ENCODE measurements at regions not wholly inside any gene's neighbourhood (a gene's known extent, or its start where the extent isn't known, plus 50 kb on each side); places are given as distances from the start of the nearest gene placed in this dataset.

GRCh38 chr10:4649471-4649870 is 176.5 kb upstream of the AKR1E2 start:
- ChIA-PET CTCF (no interaction called here), POLR2A (no interaction called here)
- TF ChIP-seq CTCF (IDR thresholded peaks at IDR 0.05; ENCODE audit: insufficient read depth, low read length, missing control alignments) = no peak
- no peak for DNase-seq (ENCODE audit: low read depth, low spot score)
- no peak overlapping the region for H3K4me3 ChIP-seq (ENCODE audit: low read depth, low read length)

- TF ChIP-seq CTCF (IDR thresholded peaks at IDR 0.05; ENCODE audit: insufficient read depth, low read length, missing control alignments) = no peak
- DNase-seq (ENCODE audit: low read depth, low spot score) = no peak
- no peak overlapping the region for H3K4me3 ChIP-seq (ENCODE audit: low read depth, low read length)
- CTCF ChIA-PET = no interaction called here
- POLR2A ChIA-PET = no interaction called here
Observed at GRCh38 chr10:4648999-4649398, 177.0 kb upstream of the AKR1E2 start.

GRCh38 chr10:4647109-4647785 is 178.8 kb upstream of the AKR1E2 start:
- ChIA-PET POLR2A (no interaction called here), CTCF (interaction anchor here (0.7 to 2.3 kb wide), 3 partner anchors 10 to 19 kb away, joined by 3 to 11 read pairs (median 3); no protein-coding TSS in a partner anchor)
- no peak for TF ChIP-seq CTCF (IDR thresholded peaks at IDR 0.05; ENCODE audit: insufficient read depth, low read length, missing control alignments)
- H3K4me3 ChIP-seq (ENCODE audit: low read depth, low read length) = no peak overlapping the region
- no peak for DNase-seq (ENCODE audit: low read depth, low spot score)

- no peak overlapping the region for H3K4me3 ChIP-seq (ENCODE audit: low read depth, low read length)
- DNase-seq (ENCODE audit: low read depth, low spot score) = no peak
- ChIA-PET POLR2A (no interaction called here), CTCF (interaction anchor here (0.5 to 2.3 kb wide), 4 partner anchors 11 to 1453 kb away, joined by 3 to 11 read pairs (median 3); no protein-coding TSS in a partner anchor)
- no peak for TF ChIP-seq CTCF (IDR thresholded peaks at IDR 0.05; ENCODE audit: insufficient read depth, low read length, missing control alignments)
Observed at GRCh38 chr10:4646547-4646946, 179.5 kb upstream of the AKR1E2 start.

GRCh38 chr10:4645836-4646235 is 180.2 kb upstream of the AKR1E2 start:
- H3K4me3 ChIP-seq (ENCODE audit: low read depth, low read length) = no peak overlapping the region
- no peak for TF ChIP-seq CTCF (IDR thresholded peaks at IDR 0.05; ENCODE audit: insufficient read depth, low read length, missing control alignments)
- CTCF ChIA-PET = interaction anchor here (0.5 to 2.3 kb wide), 3 partner anchors 11 to 1452 kb away, joined by 3 to 11 read pairs (median 3); no protein-coding TSS in a partner anchor
- no peak for DNase-seq (ENCODE audit: low read depth, low spot score)
- POLR2A ChIA-PET = no interaction called here

- TF ChIP-seq CTCF (IDR thresholded peaks at IDR 0.05; ENCODE audit: insufficient read depth, low read length, missing control alignments) = no peak
- ChIA-PET CTCF (no interaction called here), POLR2A (no interaction called here)
- DNase-seq (ENCODE audit: low read depth, low spot score) = no peak
- no peak overlapping the region for H3K4me3 ChIP-seq (ENCODE audit: low read depth, low read length)
Observed at GRCh38 chr10:4643471-4643870, 182.5 kb upstream of the AKR1E2 start.

All from AG04449 (cell line).